Uterus (tissue), 2 donors: ENCODE measurements at regions not wholly inside any gene's neighbourhood (a gene's known extent, or its start where the extent isn't known, plus 50 kb on each side); places are given as distances from the start of the nearest gene placed in this dataset.
"Not testable (repeated sequence)": the region's sequence is repeated elsewhere in the genome, so short reads cannot be mapped to it uniquely, and the experiment has no call there.

ENCODE experiments used
- POLR2A ChIP-seq, 2 donors: fragments of 450-650 bp; IDR thresholded peaks; one replicate each; pipeline ENCODE4 v1.6.1; 2016; ENCODE audit warnings: antibody characterized with exemption in 2 of 2, mild to moderate bottlenecking in 1 of 2, moderate library complexity in 1 of 2
- TF ChIP-seq, protein P1 (sequence below), 4 experiments: fragments of 200-600 bp in 2 of 4; fragments of 450-650 bp in 2 of 4; sonication (generic) in 2 of 4; IDR thresholded peaks; one replicate each; pipeline ENCODE4 v1.5.1; 2016 to 2019; ENCODE audit warnings: antibody characterized with exemption in 4 of 4, mild to moderate bottlenecking in 2 of 4, moderate library complexity in 1 of 4

DNA sequence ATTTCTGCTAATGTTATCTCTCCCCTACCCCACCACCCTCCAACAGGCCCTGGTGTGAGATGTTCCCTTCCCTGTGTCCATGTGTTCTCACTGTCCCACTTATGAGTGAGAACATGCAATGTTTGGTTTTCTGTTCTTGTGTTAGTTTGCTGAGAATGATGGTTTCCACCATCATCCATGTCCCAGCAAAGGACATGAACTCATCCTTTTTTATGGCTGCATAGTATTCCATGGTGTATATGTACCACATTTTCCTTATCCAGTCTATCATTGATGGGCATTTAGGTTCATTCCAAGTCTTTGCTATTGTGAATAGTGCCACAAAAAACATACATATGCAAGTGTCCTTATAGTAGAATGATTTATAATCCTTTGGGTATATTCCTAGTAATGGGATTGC, 104.5 kb downstream of the ZNF33B start:
- TF ChIP-seq, protein P1, sequence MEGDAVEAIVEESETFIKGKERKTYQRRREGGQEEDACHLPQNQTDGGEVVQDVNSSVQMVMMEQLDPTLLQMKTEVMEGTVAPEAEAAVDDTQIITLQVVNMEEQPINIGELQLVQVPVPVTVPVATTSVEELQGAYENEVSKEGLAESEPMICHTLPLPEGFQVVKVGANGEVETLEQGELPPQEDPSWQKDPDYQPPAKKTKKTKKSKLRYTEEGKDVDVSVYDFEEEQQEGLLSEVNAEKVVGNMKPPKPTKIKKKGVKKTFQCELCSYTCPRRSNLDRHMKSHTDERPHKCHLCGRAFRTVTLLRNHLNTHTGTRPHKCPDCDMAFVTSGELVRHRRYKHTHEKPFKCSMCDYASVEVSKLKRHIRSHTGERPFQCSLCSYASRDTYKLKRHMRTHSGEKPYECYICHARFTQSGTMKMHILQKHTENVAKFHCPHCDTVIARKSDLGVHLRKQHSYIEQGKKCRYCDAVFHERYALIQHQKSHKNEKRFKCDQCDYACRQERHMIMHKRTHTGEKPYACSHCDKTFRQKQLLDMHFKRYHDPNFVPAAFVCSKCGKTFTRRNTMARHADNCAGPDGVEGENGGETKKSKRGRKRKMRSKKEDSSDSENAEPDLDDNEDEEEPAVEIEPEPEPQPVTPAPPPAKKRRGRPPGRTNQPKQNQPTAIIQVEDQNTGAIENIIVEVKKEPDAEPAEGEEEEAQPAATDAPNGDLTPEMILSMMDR (IDR thresholded peaks at IDR 0.05) = not testable (repeated sequence)
- TF ChIP-seq POLR2A (IDR thresholded peaks at IDR 0.05) = not testable (repeated sequence)
